Amniotic stem cell (primary cell): ENCODE measurements at regions not wholly inside any gene's neighbourhood (a gene's known extent, or its start where the extent isn't known, plus 50 kb on each side); places are given as distances from the start of the nearest gene placed in this dataset.
"Not testable (repeated sequence)": the region's sequence is repeated elsewhere in the genome, so short reads cannot be mapped to it uniquely, and the experiment has no call there.

ENCODE experiments used
- DNase-seq: peaks from one replicate; lab custom pipeline; 2025; lab: John Stamatoyannopoulos, UW

DNA sequence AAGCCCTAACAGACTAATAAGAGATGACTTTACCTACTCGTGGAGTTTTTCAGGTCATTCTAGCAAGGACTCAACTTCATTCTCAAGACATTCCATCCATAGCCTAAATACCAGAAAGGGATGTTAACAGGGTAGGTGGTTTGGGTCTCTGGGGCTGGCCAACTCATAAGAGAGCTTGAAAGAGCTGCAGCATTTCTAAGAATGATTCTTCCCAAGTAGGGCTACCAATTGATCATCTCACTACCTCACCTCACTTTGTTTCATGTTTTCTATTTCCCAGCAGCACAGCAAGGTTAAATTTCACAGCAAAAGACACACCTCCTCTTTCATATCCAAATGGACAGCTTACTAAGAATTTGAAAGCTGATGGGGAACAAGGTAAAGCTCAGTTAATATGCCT, 614.8 kb upstream of the DIPK2B start:
- DNase-seq = no peak

DNA sequence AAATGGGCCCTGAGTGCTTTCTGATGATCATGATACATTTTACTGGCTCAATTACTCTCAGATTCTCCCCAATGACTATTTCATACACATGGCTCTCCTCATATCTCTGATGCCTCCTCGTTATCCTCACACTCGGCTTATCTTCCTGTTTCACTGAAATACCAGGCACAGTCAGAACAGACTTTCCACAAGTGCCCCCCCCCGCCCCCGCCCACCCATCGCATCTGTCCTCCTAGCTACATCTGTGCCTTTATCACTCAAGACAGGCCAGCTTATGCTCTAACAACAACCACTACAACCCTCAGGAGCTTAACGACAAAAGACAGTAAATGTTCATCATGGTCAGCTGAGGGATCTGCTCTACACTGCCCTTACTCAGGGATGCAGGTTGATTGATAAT, 610.6 kb upstream of the DIPK2B start:
- DNase-seq = no peak

DNA sequence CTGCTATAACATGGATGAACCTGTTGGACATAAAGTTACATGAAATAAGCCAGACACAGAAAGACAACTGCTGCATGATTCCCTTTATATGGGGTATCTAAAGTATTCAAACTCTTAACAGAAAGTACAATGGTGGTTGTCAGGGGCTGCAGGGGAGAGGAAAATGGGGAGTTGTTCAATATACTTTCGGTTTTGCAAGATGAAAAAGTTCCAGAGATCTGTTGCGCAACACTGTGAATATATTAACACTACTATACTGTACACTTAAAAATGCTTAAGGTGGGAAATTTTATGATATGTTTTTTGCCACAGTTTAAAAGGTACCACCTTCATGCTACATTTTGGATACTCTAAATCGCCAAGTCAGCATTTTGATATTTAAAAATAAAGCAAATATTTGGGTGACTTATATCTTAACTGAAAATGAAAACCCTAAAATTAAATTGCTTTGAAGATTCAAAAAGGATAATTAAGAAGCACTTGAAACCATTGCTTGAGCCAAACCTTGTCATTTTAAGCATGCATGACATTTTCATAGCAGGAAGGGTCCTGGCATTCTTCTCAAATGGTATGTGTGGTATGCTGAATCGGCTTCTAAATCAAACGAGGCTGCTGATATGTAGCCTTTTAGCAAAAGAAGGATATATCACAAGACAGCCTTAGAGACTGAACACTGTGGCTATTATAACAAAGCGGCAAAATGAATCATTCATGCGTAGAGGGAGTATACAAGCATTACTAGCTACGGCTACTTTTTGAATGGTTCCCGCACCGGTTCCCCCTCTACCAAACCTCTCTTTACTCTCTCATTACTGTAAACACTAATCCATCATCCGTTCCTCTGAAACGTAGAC, 607.1 kb upstream of the DIPK2B start:
- no peak for DNase-seq

DNA sequence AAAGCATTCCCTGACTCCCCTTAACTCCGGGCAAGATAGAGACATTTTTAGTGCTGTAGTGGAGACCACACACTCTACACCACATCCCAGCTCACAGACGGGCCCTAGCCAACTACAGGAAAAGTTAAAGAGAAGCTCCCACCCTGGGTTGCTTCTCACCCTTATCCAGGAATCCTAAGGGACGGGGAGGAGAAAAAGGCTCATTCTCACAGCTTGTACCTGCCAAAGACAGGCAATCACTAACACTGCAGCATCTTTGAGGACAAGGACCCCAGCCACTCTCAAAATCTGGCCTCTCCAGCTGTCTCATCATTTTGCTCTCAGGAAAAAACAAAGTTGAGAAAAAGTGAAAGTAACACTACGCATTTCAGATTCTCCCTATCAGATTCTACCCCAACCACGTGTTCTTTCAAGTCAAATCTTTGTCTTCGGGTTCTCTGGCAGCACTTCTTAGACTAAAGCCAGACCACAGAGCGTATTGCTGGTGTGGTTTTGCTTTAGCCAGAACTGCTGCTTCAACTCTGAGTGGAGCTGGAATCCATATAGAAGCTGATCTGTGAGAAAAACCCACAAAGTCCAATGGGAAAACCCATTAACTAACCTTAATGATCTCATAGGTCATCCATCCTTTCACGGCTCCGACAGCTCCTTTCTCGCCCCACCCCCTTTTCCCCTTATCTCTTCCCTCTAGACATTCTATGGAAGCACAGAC, 605.9 kb upstream of the DIPK2B start:
- peak; percentile 56 for DNase-seq

DNA sequence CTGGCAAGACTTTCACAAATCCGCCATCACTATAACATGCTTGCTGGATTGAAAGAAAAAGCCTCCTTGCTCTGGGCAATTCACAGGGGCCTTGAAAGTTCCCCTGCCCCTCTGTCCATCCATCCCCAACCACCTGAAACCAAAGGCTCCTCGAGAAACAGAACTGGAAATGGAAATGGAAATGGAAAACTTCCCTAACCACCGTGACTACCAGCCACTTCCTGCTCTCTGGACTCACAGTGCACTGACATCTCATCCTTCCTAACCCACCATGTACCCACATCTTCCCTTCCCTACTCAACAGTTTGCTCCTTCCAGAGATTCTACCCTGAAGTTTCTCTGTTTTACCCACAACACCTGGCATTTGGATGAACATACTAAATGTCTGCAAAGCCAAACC, 603.6 kb upstream of the DIPK2B start:
- DNase-seq = no peak

DNA sequence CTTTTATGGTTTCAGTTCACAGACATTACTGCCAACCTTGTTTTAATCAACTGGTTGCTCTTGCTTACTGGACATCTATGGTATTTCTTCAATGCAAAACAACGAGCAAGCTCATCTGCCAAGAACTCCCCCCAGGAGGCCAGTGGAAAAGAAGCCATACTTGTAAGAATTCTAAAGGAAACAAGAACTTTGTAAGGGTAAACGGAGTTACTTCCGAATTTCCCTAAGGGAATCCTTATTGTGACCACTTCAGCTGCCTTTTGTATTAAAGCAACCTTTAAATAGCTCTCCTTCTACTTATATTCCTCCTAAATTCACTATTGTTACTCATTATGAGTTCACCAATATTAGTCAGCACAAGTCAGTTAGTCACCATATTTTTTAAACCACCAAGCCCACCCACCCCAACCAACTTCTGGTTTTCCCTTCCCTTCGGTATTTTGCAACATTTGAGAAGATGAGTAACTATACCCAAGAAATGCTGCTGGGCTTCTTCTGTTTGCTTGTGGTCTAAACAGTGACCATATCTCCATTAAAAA, 602.8 kb upstream of the DIPK2B start:
- DNase-seq = peak; percentile 34

DNA sequence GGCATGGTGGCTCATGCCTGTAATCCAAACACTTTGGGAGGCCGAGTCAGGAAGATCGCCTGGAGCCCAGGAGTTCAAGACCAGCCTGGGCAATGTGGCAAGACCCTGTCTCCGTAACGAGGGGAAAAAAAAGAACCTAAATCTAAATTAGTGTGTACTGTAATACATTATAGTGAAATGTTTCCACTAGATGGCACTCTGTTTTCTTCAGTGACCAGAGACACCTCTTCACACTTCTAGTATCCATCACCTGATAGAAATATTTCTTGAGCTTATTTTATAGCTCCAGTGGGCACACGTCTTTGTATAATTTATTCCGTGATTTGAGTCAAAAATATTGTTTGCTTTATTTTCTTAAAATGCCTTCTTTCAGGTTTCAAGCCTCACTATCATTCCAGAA, 600.9 kb upstream of the DIPK2B start:
- DNase-seq = no peak

DNA sequence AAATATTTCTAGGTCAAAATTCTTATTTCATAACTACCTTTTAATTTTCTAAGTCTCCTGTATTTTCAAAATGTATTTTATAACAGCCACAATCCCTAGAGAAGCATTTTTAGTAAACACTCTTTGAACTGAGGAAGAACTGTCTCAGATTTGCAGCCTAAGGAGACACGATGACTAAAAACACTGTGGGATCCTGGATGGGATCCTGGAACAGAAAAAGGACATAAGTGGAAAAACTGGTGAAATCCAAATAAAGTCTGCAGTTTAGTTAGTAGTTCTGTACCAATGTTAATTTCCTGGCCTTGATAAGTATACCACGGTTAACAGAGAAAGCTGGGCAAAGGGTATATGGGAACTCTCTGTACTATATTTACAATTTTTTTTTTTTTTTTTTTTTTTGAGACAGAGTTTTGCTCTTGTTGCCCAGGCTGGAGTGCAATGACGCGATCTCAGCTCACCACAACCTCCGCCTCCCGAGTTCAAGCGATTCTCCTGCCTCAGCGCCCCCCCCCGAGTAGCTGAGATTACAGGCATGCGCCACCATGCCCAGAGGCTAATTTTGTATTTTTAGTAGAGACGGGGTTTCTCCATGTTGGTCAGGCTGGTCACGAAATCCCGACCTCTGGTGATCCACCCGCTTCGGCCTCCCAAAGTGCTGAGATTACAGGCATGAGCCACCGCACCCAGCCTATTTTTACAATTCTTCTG, 600.2 kb upstream of the DIPK2B start:
- DNase-seq = not testable (repeated sequence)

DNA sequence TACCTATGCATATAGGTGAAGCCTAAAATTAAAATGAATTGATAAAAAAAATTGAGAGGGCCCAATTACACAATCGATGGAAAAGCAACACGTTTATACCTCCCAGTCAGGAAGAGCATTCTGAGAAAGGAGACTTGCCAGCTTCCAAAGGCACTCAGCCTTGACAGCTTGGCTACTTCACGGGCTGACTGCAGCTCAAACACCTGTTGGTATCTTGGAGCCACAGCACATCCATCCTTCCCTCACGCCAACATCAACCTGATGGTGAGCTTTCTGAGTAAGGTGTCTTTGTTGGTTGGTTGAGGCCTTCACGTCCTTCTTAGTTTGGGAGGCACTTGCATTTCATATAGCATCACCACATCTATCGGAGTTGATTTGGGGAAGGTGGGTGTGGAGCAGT, 598.9 kb upstream of the DIPK2B start:
- DNase-seq = no peak

DNA sequence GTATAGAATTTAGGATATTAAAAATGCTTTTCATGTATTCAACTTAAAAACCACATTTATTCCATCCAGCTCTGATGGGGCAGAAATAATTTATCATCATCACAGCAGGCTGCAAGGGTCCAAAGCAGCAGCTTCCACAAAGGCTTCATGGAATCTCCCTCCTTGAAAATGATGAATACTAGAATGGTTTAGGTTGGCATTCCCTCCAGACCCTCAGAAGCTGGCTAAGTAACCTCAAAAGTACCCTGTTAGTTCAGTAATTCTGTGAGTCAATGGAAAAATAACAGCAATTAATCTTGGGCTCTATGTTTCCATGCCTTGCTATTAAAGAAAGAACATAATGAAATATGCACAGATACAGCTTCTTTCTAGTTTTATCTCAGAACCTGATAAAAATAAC, 594.9 kb upstream of the DIPK2B start:
- DNase-seq = no peak

DNA sequence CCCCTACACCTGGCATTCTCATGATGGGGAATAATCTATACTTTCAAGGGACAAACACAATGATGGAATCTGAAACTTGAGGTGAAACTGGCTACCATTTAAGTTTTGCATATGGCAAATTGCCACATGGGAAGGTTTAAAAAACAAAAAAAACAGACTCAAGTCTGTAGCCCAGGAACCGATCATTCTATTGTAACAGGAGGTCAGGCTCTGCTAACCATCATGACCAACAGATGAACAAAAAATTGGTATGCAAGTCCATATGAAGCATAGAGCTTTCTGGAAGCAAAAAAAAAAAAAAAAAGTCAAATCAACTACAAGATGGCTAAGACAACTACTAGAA, 594.3 kb upstream of the DIPK2B start:
- DNase-seq = no peak

DNA sequence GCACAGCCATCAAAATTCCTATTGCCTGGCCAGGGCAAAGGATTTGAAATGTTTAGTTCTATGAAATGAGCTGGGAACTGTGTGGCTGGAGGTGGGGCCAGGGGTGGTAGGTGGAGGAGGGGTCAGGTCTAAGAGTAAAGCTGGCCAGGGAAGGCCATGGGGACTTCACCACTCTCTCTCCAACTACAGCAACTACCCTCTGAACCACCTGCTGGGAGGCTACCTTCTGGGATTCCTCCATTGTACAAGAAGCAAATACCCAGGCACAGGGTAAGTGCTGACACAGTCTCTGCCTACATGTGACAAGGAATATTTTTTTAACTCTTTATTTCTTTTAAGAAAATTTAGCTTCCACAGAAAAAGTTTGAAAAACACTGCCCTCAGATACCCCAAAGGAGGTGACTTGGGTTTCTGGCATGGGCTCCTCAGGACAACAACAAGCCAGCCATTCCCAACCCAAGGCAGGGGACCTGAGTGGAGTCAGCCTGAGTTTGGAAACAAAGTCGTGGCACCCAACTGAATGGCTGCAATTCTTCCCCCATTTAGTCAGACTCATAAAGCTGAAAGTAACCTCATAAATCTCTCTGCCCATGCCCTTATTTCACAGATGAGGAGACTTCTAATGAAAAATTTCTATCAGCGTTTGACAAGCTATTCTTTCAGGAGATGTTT, 593.8 kb upstream of the DIPK2B start:
- DNase-seq = no peak

DNA sequence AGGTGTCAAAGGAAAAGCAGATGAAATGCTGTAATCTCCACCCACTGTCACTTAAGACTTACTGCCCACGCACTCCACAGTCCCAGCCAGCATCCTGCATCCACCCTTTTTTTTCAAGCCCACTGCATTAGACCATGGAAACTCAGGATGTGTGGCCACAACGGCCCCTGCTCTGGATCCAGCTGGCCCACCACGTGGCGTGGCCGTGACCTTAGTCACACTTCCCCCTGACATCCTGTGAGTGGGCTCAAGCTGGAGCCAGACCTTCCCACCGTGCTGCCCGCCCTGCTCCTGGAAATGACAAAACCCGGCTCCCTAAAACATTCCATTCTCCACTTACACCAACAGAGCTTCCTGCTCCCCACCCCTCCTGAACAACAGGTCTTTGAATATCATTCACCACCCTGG, 588.3 kb upstream of the DIPK2B start:
- DNase-seq = no peak

DNA sequence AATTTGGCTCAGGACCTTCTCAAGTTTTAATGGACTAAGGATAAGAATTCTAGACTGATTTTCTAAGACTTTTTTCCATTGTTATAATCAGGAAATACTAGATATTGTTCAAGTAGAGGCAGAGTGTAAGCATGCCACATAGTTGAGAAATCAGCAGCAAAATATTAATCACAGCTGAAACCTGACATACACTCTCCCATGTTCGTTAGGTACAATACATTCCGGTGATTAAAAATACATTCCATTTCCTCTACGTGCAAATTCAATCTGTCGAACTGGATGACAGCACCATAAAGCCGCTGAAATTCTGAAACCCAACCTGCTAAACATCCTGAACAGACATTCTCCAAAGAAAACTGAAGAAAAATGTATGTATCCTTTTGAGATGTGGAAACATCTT, 587.6 kb upstream of the DIPK2B start:
- DNase-seq = no peak

DNA sequence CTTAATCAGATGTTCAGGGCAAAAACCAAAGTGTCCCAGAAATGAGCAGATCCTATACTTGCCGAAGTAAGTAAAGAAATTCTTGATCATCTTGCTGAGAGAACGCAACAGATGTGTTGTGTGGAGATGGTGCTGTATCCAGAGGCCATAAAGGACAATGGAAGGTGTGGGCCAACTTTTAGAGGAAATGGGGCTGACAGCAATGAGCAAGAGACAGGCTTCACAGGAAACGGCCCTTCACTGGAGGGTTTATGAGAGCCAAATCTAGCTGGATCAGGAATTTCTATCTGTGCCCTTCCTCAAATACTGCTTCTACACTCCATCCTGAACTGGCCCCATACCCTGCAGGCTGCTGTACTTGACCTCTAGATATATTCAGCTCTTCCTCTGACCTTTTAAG, 583.9 kb upstream of the DIPK2B start:
- no peak for DNase-seq

DNA sequence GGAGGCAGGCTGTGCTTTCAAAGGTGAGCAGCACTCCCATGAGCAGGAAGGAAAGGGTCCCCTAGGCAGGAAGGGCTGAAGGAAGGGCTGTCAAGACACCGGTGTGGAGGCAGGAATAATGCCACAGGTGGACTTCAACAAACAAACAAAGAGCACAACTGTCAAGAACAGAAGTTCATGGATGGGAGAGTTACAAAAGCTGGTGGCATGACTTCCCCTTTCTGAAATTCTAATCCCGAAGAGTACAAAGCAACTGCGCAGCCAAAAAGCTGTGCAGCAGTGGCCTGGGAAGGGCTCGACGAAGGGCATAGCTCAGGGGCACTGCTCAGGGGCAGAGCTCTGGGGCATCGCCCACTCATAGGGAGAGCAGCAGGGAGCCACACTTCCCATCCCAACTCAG, 582.3 kb upstream of the DIPK2B start:
- DNase-seq = no peak

DNA sequence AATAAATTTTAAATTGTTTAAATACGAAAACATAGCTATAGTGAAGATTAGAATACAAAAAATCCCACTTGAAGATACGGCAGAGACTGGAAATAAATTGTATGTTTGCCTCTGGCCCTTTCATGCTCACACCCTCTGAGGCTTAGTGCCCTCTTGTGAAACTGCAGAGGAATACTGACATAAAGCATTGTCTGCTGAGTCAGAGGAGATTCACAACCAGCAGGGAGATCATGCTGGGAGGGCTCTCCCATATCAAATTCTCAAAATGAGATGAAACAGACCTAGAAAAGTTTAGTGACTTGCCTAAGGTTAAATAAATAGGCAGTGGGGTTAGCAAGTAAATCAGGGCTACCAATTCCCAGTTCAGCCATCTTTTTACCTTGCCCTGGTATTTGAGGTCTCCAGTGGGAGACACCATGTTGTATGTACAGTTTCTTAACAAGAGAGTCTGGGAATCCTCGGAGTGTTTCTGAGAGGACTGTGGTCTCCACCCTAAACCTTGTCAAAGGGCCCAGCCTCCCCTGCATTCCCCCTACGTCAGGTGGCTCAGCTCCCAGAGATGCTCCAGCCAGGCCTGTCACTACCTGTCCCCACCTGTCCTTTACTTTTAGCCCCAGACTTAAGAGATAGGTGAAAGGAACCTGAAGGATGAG, 581.4 kb upstream of the DIPK2B start:
- peak; percentile 40 for DNase-seq

DNA sequence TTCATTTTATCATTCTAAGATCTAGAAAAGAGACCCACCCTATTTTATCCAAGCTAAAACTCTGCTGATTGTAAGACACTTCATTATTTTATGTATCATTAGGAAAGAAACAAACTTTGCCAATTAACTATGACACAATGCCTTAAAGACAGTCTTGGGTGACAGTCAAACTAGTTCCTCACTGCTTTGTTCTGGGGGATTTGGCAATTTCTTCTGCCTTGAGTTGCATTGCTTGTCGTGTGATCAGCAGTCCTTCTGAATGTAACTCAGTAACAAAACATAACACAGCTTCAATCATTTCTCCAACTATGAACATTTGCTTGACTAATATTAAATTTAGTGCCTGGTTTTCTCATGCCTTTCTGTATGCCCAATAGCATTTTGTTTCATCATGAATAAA, 577.9 kb upstream of the DIPK2B start:
- no peak for DNase-seq

DNA sequence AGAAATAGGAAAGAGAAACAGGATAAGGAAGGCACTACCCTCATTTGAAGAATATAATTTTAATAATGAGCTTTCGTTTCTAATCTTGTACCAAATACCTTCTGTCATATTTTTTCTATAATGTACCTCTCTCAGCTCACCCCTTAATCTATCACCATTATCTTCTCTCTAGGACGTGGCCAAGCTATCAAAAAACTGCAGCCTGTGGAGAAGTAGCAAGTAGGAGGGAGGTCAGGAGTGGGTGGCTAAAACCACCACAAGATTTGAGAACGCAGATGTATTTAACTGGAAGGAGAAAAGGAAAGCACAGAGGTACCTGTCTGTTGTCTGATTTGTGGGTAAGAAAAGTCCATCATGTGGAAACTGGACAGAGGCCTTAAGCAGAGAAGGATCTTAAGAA, 576.7 kb upstream of the DIPK2B start:
- no peak for DNase-seq

DNA sequence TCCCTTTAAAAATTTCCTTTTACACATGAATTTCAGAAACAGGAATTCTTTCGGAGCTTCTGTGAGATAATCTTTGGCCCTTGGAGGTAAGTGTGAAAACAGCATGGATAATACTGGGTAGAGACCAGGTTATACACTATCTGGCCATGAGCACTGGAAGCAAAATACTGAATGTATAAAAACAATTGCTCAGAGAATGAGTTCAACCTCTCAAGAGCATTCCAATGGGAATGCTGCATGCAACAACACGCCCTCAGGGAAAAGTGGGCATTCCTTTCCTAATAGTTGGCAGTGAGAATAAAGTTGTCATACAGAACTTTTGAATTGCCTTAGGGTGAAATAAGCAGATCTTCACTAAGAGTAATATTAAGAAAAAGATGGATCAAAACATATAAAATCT, 574.8 kb upstream of the DIPK2B start:
- DNase-seq = peak; percentile 70

DNA sequence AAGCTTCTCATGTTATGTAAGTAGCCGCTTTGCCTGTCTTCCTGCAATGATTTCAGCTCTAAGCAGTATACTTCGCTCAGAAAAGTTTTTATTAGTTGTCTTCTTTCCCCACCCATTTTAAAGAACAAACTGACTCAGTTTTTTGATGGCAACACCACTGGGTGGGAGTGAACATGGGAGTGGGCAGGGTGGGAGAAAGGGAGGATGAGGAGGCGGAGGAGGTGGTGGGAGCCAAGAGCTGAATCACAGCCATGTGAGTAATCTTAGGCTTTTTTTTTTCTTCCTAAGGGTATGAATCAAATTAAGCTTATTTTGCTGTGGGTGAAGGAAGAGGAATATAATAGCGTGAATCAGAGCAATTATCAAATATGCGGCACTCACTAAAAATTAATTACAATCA, 574.3 kb upstream of the DIPK2B start:
- peak; percentile 32 for DNase-seq

DNA sequence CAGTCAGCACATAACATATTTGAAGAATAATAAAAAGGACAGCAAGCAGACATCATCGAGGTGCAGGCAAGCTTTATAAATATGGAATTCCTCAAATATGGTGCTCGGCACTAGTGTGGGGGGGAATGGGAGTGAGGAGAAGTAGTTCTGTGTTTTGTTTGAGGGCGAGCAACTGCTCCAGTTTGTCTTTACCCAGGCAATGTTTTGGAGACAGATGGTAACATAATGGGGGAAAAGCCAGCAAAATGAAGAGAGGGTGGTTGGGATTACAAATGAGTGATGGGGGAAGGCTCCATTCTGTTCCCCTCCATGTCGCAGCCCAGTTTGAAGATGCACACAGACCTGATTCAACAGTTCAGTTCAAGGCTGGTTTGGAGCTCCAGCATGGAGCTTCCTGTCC, 572.9 kb upstream of the DIPK2B start:
- DNase-seq = no peak
